Upper lobe of left lung (tissue), 4 donors: ENCODE measurements at regions not wholly inside any gene's neighbourhood (a gene's known extent, or its start where the extent isn't known, plus 50 kb on each side); places are given as distances from the start of the nearest gene placed in this dataset.

Experiments used
- EP300 ChIP-seq, 4 donors: sonication (generic); formaldehyde crosslinking; IDR thresholded peaks; one replicate each; pipeline ENCODE4 v1.5.1; 2017; ENCODE audit warnings: antibody characterized with exemption in 4 of 4, control low read depth in 2 of 4
- POLR2AphosphoS5 ChIP-seq, 2 donors: sonication (generic); formaldehyde crosslinking; IDR thresholded peaks; one replicate each; pipeline ENCODE4 v1.5.1; 2017; ENCODE audit warnings: antibody characterized with exemption in 2 of 2
- TF ChIP-seq, protein P1 (sequence below), 6 experiments: fragments of 450-650 bp in 4 of 6; fragments of 200-600 bp in 2 of 6; sonication (generic) in 2 of 6; IDR thresholded peaks; one replicate each; pipeline ENCODE4 v1.5.1; 2016 to 2019; ENCODE audit warnings: antibody characterized with exemption in 6 of 6

GRCh38 chr15:26165546-26165945, 302.4 kb upstream of the ATP10A start:
- TF ChIP-seq EP300 (IDR thresholded peaks at IDR 0.05) (no peak), POLR2AphosphoS5 (IDR thresholded peaks at IDR 0.05) (no peak)
- TF ChIP-seq, protein P1, sequence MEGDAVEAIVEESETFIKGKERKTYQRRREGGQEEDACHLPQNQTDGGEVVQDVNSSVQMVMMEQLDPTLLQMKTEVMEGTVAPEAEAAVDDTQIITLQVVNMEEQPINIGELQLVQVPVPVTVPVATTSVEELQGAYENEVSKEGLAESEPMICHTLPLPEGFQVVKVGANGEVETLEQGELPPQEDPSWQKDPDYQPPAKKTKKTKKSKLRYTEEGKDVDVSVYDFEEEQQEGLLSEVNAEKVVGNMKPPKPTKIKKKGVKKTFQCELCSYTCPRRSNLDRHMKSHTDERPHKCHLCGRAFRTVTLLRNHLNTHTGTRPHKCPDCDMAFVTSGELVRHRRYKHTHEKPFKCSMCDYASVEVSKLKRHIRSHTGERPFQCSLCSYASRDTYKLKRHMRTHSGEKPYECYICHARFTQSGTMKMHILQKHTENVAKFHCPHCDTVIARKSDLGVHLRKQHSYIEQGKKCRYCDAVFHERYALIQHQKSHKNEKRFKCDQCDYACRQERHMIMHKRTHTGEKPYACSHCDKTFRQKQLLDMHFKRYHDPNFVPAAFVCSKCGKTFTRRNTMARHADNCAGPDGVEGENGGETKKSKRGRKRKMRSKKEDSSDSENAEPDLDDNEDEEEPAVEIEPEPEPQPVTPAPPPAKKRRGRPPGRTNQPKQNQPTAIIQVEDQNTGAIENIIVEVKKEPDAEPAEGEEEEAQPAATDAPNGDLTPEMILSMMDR (IDR thresholded peaks at IDR 0.05): no peak
